HCT116 (cell line): ENCODE measurements at regions not wholly inside any gene's neighbourhood (a gene's known extent, or its start where the extent isn't known, plus 50 kb on each side); places are given as distances from the start of the nearest gene placed in this dataset.

ENCODE experiments used
- ATAC-seq: fragments of 200-7000 bp; cut with Tn5 transposase; 2 replicates; pipeline ENCODE4 v1.9.1; 2020; ENCODE audit warnings: mild to moderate bottlenecking, moderate library complexity
- BruUV-seq: library from RNA; stranded (reverse); fragments of 400-500 nt; replicated peaks from 2 replicates; lab custom pipeline; 2021; lab: Mats Ljungman, UMichigan
- CTCF ChIA-PET: fragments of 300-600 bp; sonication (Branson Sonifier 250); formaldehyde crosslinking; loops from one replicate; lab custom pipeline; 2021; ENCODE audit warnings: antibody characterized with exemption; lab: Charles Lee
- POLR2A ChIA-PET: fragments of 300-600, 350-600 bp; sonication (Branson Sonifier 250); formaldehyde crosslinking; loops from one replicate; lab custom pipeline; 2021; ENCODE audit warnings: antibody characterized with exemption; lab: Charles Lee
- RAD21 ChIA-PET, 2 experiments: fragments of 300-600 bp; sonication (Branson Sonifier 250); formaldehyde crosslinking; loops; one replicate each; lab custom pipeline; 2023; ENCODE audit warnings: low total read pairs in 2 of 2; ENCODE audit not compliant: uncharacterized antibody in 2 of 2, unreplicated experiment in 2 of 2, low non-redundant PET in 1 of 2; lab: Charles Lee
- DNase-seq: peaks from one replicate; pipeline ENCODE4 v3.0.0-alpha.2; 2010; ENCODE audit warnings: low read depth, low spot score
- H2AFZ ChIP-seq: fragments of 200-600 bp; shearing (Covaris generic), sonication (generic); 2 replicates; pipeline ENCODE4 v1.6.1; 2017; ENCODE audit warnings: low read depth, mixed run types, mixed read lengths, antibody characterized with exemption, low read length; ENCODE audit not compliant: poor library complexity, severe bottlenecking
- H3K27ac ChIP-seq: 2 replicates; pipeline ENCODE4 v1.5.1; 2012; ENCODE audit warnings: low read depth, low read length
- H3K27me3 ChIP-seq: fragments of 200-600 bp; sonication (generic); 2 replicates; pipeline ENCODE4 v1.6.1; 2016; ENCODE audit warnings: mixed run types, low read length, mixed read lengths; ENCODE audit not compliant: insufficient read depth
- H3K36me3 ChIP-seq, 2 experiments: fragments of 200-500 bp in 1 of 2; fragments of 200-600 bp in 1 of 2; sonication (Bioruptor generic) in 1 of 2; sonication (generic) in 1 of 2; 2 replicates each; pipeline versions ENCODE4 v1.5.1 to v1.6.1; 2014 to 2016; ENCODE audit warnings: low read length in 2 of 2, inconsistent platforms in 1 of 2, mixed read lengths in 1 of 2, mixed run types in 1 of 2; ENCODE audit not compliant: insufficient read depth in 2 of 2, control insufficient read depth in 1 of 2
- H3K4me1 ChIP-seq, 2 experiments: fragments of 200-600 bp in 1 of 2; sonication (generic) in 1 of 2; 2 replicates each; pipeline versions ENCODE4 v1.5.1 to v1.6.1; 2012 to 2017; ENCODE audit warnings: low read length in 2 of 2, inconsistent platforms in 1 of 2, mild to moderate bottlenecking in 1 of 2, mixed read lengths in 1 of 2, mixed run types in 1 of 2, moderate library complexity in 1 of 2; ENCODE audit not compliant: insufficient read depth in 2 of 2, control insufficient read depth in 1 of 2
- H3K4me2 ChIP-seq: fragments of 200-600 bp; sonication (generic); 2 replicates; pipeline ENCODE4 v1.6.1; 2017; ENCODE audit warnings: mixed run types, low read length, mixed read lengths
- H3K4me3 ChIP-seq, 2 experiments: fragments of 200-600 bp in 1 of 2; sonication (generic) in 1 of 2; replicated peaks in 1 of 2; 2 replicates each; pipeline ENCODE4 v1.5.1; 2011 to 2016; ENCODE audit warnings: low read length in 2 of 2, control low read depth in 1 of 2, low read depth in 1 of 2, mild to moderate bottlenecking in 1 of 2, mixed read lengths in 1 of 2, mixed run types in 1 of 2
- H3K79me2 ChIP-seq: fragments of 200-600 bp; sonication (generic); 2 replicates; pipeline ENCODE4 v1.6.1; 2017; ENCODE audit warnings: mild to moderate bottlenecking, mixed run types, low read length, moderate library complexity, mixed read lengths; ENCODE audit not compliant: insufficient read depth
- H3K9ac ChIP-seq: fragments of 200-600 bp; sonication (generic); 2 replicates; pipeline ENCODE4 v1.6.1; 2016; ENCODE audit warnings: low read length, mixed read lengths
- H3K9me2 ChIP-seq: fragments of 200-600 bp; sonication (generic), shearing (Covaris generic); 2 replicates; pipeline ENCODE4 v1.6.1; 2017; ENCODE audit warnings: mixed run types, mild to moderate bottlenecking, moderate library complexity; ENCODE audit not compliant: insufficient read depth
- H3K9me3 ChIP-seq, 2 experiments: fragments of 200-500 bp in 1 of 2; fragments of 200-600 bp in 1 of 2; sonication (Bioruptor generic) in 1 of 2; sonication (generic) in 1 of 2; 2 replicates each; pipeline ENCODE4 v1.6.1; 2014 to 2017; ENCODE audit warnings: low read length in 2 of 2, mixed read lengths in 2 of 2, inconsistent platforms in 1 of 2, low read depth in 1 of 2, mild to moderate bottlenecking in 1 of 2, mixed run types in 1 of 2, moderate library complexity in 1 of 2; ENCODE audit not compliant: control insufficient read depth in 1 of 2, insufficient read depth in 1 of 2
- H4K20me1 ChIP-seq: fragments of 200-600 bp; sonication (generic), shearing (Covaris generic); 2 replicates; pipeline ENCODE4 v1.6.1; 2017; ENCODE audit warnings: mixed run types, mild to moderate bottlenecking, moderate library complexity; ENCODE audit not compliant: insufficient read depth
- CEBPB ChIP-seq: IDR thresholded peaks from 2 replicates; pipeline ENCODE4 v1.6.1; 2012; ENCODE audit warnings: low read depth
- EGR1 ChIP-seq: IDR thresholded peaks from 2 replicates; pipeline ENCODE4 v1.6.1; 2012; ENCODE audit warnings: low read depth
- ELF1 ChIP-seq: IDR thresholded peaks from 2 replicates; pipeline ENCODE4 v1.6.1; 2012; ENCODE audit warnings: low read depth, borderline replicate concordance
- EZH2 ChIP-seq: fragments of 200-600 bp; sonication (generic); IDR thresholded peaks from 2 replicates; pipeline ENCODE4 v1.6.1; 2017; ENCODE audit warnings: antibody characterized with exemption, mixed run types
- EZH2phosphoT487 ChIP-seq: fragments of 200-600 bp; IDR thresholded peaks from 2 replicates; pipeline ENCODE4 v1.6.1; 2018; ENCODE audit warnings: antibody characterized with exemption, borderline replicate concordance
- POLR2A ChIP-seq: IDR thresholded peaks from 2 replicates; pipeline ENCODE4 v1.7.0; 2011; ENCODE audit warnings: borderline replicate concordance; ENCODE audit not compliant: insufficient read depth, insufficient read length; ENCODE audit errors: extremely low read depth
- SIN3A ChIP-seq: IDR thresholded peaks from 2 replicates; pipeline ENCODE4 v1.6.1; 2012; ENCODE audit warnings: low read depth
- ZNF274 ChIP-seq: fragments of 200-500 bp; sonication (Bioruptor generic); IDR thresholded peaks from 2 replicates; pipeline ENCODE4 v1.6.1; 2014; ENCODE audit warnings: mild to moderate bottlenecking, low read depth, low read length, inconsistent platforms
- intact Hi-C: fragments of 100-400 bp; cut with micrococcal nuclease; formaldehyde crosslinking; loops from 2 replicates; pipeline ENCODE4 v1.10.0; 2022
- TF ChIP-seq, protein P1 (sequence below): IDR thresholded peaks from 2 replicates; pipeline ENCODE4 v1.6.1; 2012; ENCODE audit warnings: low read depth
- TF ChIP-seq, protein P2 (sequence below), 3 experiments: fragments of 200-600 bp in 1 of 3; sonication (generic) in 1 of 3; IDR thresholded peaks in 2 of 3; conservative IDR thresholded peaks in 1 of 3; 2 replicates each; pipeline ENCODE4 v1.5.1; 2012 to 2017; ENCODE audit warnings: low read depth in 2 of 3, low read length in 2 of 3, antibody characterized with exemption in 1 of 3, borderline replicate concordance in 1 of 3, control low read depth in 1 of 3, mild to moderate bottlenecking in 1 of 3, mixed read lengths in 1 of 3, mixed run types in 1 of 3, moderate library complexity in 1 of 3; ENCODE audit not compliant: insufficient read depth in 1 of 3

DNA sequence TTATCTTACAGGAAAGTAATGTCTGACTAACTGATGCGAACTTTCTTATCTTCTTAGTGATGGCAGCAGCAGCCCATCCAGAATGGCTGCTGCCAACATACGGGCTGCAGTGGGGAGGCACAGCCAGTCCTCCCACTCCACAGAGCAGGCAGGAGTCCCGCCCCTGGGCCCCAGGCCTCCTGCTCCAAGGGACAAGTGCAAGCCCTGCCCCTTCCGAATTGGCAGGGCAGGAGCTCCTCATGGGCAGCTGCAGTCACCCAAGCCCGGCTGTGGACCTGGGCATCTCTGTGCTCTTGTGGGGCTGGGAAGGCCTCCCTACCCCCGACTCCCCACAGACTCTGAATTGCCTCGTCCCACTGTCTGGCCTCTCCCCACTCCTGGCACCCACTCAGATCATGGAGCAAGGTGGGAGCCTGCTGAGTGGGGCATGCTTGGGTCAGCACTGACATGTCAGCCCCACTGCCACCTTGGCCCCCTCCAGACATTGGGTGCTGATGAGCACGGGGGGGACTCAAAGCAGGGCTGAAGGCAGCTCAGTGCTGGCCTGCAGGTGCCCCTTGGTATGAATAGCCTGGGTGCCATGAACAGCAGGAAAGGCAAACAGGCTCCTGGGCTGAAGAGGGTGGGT, 618.9 kb upstream of the KCNMB2 start (continued):
- TF ChIP-seq POLR2A (no peak), EGR1 (no peak), EZH2 (no peak)
- TF ChIP-seq, all 23 proteins: peak for 0

DNA sequence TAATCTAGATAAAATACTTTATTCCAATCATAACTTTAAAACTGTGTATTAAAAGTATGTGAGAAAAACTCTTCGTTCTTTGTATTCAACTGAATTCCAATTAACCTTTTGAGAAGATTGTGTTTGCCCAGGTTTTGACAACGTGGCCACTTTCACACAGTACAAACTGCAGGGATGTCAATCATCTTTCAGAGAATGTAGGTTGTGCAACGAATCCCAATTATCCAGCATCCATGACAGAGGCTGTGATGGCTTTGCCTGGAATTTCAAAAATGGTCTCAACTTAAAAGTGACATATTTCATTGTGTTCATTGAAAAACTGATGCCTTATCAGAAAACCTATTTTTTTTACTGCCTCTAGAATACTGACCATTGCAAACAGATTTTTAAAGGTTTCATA, 615.1 kb upstream of the KCNMB2 start:
- Histone ChIP-seq H2AFZ (no peak overlapping the region), H3K27me3 (no peaks in the 10 kb centered on the region), H3K36me3 (no peaks in the 10 kb centered on the region), H3K4me2 (no peak overlapping the region), H3K27ac (no peak overlapping the region), H4K20me1 (no peaks in the 10 kb centered on the region), H3K9me3 (no peaks in the 10 kb centered on the region), H3K4me1 (no peaks in the 10 kb centered on the region), H3K79me2 (no peaks in the 10 kb centered on the region), H3K9ac (no peak overlapping the region), H3K9me2 (no peaks in the 10 kb centered on the region), H3K4me3 (no peak overlapping the region)
- ChIA-PET RAD21 (no interaction called here), POLR2A (no interaction called here), CTCF (no interaction called here)
- ATAC-seq (no peak), DNase-seq (no peak)
- TF ChIP-seq ELF1 (no peak), ZNF274 (no peak), SIN3A (no peak), POLR2A (no peak), EZH2phosphoT487 (no peak), CEBPB (no peak)
- TF ChIP-seq, protein P1, sequence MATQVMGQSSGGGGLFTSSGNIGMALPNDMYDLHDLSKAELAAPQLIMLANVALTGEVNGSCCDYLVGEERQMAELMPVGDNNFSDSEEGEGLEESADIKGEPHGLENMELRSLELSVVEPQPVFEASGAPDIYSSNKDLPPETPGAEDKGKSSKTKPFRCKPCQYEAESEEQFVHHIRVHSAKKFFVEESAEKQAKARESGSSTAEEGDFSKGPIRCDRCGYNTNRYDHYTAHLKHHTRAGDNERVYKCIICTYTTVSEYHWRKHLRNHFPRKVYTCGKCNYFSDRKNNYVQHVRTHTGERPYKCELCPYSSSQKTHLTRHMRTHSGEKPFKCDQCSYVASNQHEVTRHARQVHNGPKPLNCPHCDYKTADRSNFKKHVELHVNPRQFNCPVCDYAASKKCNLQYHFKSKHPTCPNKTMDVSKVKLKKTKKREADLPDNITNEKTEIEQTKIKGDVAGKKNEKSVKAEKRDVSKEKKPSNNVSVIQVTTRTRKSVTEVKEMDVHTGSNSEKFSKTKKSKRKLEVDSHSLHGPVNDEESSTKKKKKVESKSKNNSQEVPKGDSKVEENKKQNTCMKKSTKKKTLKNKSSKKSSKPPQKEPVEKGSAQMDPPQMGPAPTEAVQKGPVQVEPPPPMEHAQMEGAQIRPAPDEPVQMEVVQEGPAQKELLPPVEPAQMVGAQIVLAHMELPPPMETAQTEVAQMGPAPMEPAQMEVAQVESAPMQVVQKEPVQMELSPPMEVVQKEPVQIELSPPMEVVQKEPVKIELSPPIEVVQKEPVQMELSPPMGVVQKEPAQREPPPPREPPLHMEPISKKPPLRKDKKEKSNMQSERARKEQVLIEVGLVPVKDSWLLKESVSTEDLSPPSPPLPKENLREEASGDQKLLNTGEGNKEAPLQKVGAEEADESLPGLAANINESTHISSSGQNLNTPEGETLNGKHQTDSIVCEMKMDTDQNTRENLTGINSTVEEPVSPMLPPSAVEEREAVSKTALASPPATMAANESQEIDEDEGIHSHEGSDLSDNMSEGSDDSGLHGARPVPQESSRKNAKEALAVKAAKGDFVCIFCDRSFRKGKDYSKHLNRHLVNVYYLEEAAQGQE: no peak
- TF ChIP-seq, protein P2, sequence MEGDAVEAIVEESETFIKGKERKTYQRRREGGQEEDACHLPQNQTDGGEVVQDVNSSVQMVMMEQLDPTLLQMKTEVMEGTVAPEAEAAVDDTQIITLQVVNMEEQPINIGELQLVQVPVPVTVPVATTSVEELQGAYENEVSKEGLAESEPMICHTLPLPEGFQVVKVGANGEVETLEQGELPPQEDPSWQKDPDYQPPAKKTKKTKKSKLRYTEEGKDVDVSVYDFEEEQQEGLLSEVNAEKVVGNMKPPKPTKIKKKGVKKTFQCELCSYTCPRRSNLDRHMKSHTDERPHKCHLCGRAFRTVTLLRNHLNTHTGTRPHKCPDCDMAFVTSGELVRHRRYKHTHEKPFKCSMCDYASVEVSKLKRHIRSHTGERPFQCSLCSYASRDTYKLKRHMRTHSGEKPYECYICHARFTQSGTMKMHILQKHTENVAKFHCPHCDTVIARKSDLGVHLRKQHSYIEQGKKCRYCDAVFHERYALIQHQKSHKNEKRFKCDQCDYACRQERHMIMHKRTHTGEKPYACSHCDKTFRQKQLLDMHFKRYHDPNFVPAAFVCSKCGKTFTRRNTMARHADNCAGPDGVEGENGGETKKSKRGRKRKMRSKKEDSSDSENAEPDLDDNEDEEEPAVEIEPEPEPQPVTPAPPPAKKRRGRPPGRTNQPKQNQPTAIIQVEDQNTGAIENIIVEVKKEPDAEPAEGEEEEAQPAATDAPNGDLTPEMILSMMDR (IDR thresholded peaks at IDR 0.05 in 2 of 3, conservative IDR thresholded peaks at IDR 0.05 in 1 of 3; ENCODE audit: borderline replicate concordance in 1 of 3, insufficient read depth in 1 of 3, low read depth in 2 of 3, low read length in 2 of 3): no peak
- intact Hi-C loops: no loop called here
- no TSS peak for BruUV-seq
